ENCODE measurements at regions not wholly inside any gene's neighbourhood (a gene's known extent, or its start where the extent isn't known, plus 50 kb on each side); places are given as distances from the start of the nearest gene placed in this dataset.

GRCh38 chrX:20420058-20420457 lies 153.3 kb upstream of the RPS6KA3 start:
- no peak for TF ChIP-seq POLR2AphosphoS5 (IDR thresholded peaks at IDR 0.05; ENCODE audit: insufficient read depth in 1 of 2, low read depth in 1 of 2)
- TF ChIP-seq, protein P1, sequence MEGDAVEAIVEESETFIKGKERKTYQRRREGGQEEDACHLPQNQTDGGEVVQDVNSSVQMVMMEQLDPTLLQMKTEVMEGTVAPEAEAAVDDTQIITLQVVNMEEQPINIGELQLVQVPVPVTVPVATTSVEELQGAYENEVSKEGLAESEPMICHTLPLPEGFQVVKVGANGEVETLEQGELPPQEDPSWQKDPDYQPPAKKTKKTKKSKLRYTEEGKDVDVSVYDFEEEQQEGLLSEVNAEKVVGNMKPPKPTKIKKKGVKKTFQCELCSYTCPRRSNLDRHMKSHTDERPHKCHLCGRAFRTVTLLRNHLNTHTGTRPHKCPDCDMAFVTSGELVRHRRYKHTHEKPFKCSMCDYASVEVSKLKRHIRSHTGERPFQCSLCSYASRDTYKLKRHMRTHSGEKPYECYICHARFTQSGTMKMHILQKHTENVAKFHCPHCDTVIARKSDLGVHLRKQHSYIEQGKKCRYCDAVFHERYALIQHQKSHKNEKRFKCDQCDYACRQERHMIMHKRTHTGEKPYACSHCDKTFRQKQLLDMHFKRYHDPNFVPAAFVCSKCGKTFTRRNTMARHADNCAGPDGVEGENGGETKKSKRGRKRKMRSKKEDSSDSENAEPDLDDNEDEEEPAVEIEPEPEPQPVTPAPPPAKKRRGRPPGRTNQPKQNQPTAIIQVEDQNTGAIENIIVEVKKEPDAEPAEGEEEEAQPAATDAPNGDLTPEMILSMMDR (IDR thresholded peaks at IDR 0.05): no peak
